ENCODE measurements at regions not wholly inside any gene's neighbourhood (a gene's known extent, or its start where the extent isn't known, plus 50 kb on each side); places are given as distances from the start of the nearest gene placed in this dataset.
"Not testable (repeated sequence)": the region's sequence is repeated elsewhere in the genome, so short reads cannot be mapped to it uniquely, and the experiment has no call there.

GRCh38 chr7:32747443-32748148 lies 144.0 kb downstream of the KBTBD2 start:
- DNase-seq (ENCODE audit: low spot score); H3K9me3 Mint-ChIP-seq (ENCODE audit: low read depth); H3K36me3 Mint-ChIP-seq (ENCODE audit: low read depth); H3K27ac Mint-ChIP-seq (ENCODE audit: unreplicated experiment); H3K4me1 Mint-ChIP-seq (ENCODE audit: low read depth); H3K27me3 Mint-ChIP-seq (ENCODE audit: low read depth); H3K4me3 Mint-ChIP-seq (ENCODE audit: unreplicated experiment): not testable (repeated sequence)

GRCh38 chr7:32741853-32742476 lies 149.6 kb downstream of the KBTBD2 start:
- not testable (repeated sequence) for H3K4me1 Mint-ChIP-seq (ENCODE audit: low read depth); H3K27me3 Mint-ChIP-seq (ENCODE audit: low read depth); H3K27ac Mint-ChIP-seq (ENCODE audit: unreplicated experiment); H3K36me3 Mint-ChIP-seq (ENCODE audit: low read depth); H3K9me3 Mint-ChIP-seq (ENCODE audit: low read depth); H3K4me3 Mint-ChIP-seq (ENCODE audit: unreplicated experiment); DNase-seq (ENCODE audit: low spot score)

- H3K36me3 Mint-ChIP-seq (ENCODE audit: low read depth); H3K27me3 Mint-ChIP-seq (ENCODE audit: low read depth); DNase-seq (ENCODE audit: low spot score); H3K9me3 Mint-ChIP-seq (ENCODE audit: low read depth); H3K4me1 Mint-ChIP-seq (ENCODE audit: low read depth); H3K4me3 Mint-ChIP-seq (ENCODE audit: unreplicated experiment); H3K27ac Mint-ChIP-seq (ENCODE audit: unreplicated experiment): not testable (repeated sequence)
Observed at GRCh38 chr7:32739749-32740148, 151.8 kb downstream of the KBTBD2 start.

- H3K4me1 Mint-ChIP-seq (ENCODE audit: low read depth); H3K27ac Mint-ChIP-seq (ENCODE audit: unreplicated experiment); DNase-seq (ENCODE audit: low spot score); H3K27me3 Mint-ChIP-seq (ENCODE audit: low read depth); H3K4me3 Mint-ChIP-seq (ENCODE audit: unreplicated experiment); H3K36me3 Mint-ChIP-seq (ENCODE audit: low read depth): not testable (repeated sequence)
- H3K9me3 Mint-ChIP-seq (ENCODE audit: low read depth) = peaks cover 11% of the 10 kb centered on the region
Observed at GRCh38 chr7:32738390-32738789, 153.2 kb downstream of the KBTBD2 start.

GRCh38 chr7:32732767-32733166 lies 158.8 kb downstream of the KBTBD2 start:
- H3K4me1 Mint-ChIP-seq (ENCODE audit: low read depth); H3K27ac Mint-ChIP-seq (ENCODE audit: unreplicated experiment); H3K4me3 Mint-ChIP-seq (ENCODE audit: unreplicated experiment); H3K36me3 Mint-ChIP-seq (ENCODE audit: low read depth); DNase-seq (ENCODE audit: low spot score); H3K27me3 Mint-ChIP-seq (ENCODE audit: low read depth): not testable (repeated sequence)
- H3K9me3 Mint-ChIP-seq (ENCODE audit: low read depth) = peaks cover 11% of the 10 kb centered on the region

- peak; percentile 10 for TF ChIP-seq CTCF (IDR thresholded peaks at IDR 0.05)
- H3K4me1 Mint-ChIP-seq (ENCODE audit: low read depth) = peaks cover 15% of the 10 kb centered on the region
- not testable (repeated sequence) for H3K27ac Mint-ChIP-seq (ENCODE audit: unreplicated experiment); H3K27me3 Mint-ChIP-seq (ENCODE audit: low read depth); DNase-seq (ENCODE audit: low spot score); H3K9me3 Mint-ChIP-seq (ENCODE audit: low read depth); H3K36me3 Mint-ChIP-seq (ENCODE audit: low read depth)
- H3K4me3 Mint-ChIP-seq (ENCODE audit: unreplicated experiment) = peak overlapping the region; percentile 66
Observed at GRCh38 chr7:32729335-32729675, 162.3 kb downstream of the KBTBD2 start.

GRCh38 chr7:32728412-32729334 lies 162.9 kb downstream of the KBTBD2 start:
- not testable (repeated sequence) for H3K27ac Mint-ChIP-seq (ENCODE audit: unreplicated experiment); H3K36me3 Mint-ChIP-seq (ENCODE audit: low read depth); H3K9me3 Mint-ChIP-seq (ENCODE audit: low read depth); H3K27me3 Mint-ChIP-seq (ENCODE audit: low read depth); DNase-seq (ENCODE audit: low spot score)
- peak; percentile 6 for TF ChIP-seq CTCF (IDR thresholded peaks at IDR 0.05)
- Mint-ChIP-seq H3K4me1 (ENCODE audit: low read depth) (peaks cover 15% of the 10 kb centered on the region), H3K4me3 (ENCODE audit: unreplicated experiment) (peak overlapping the region; percentile 78)
